ENCODE measurements at regions not wholly inside any gene's neighbourhood (a gene's known extent, or its start where the extent isn't known, plus 50 kb on each side); places are given as distances from the start of the nearest gene placed in this dataset.

- no peaks in the 10 kb centered on the region for H3K36me3 ChIP-seq (ENCODE audit: control insufficient read depth, insufficient read depth, low read length)
- no peaks in the 10 kb centered on the region for H3K27me3 ChIP-seq (ENCODE audit: control insufficient read depth, insufficient read depth, low read length)
- no peak overlapping the region for H3K9ac ChIP-seq (ENCODE audit: low read depth, low read length)
- H3K9me3 ChIP-seq (ENCODE audit: control insufficient read depth, insufficient read depth, low read length), result no peaks in the 10 kb centered on the region
- no peak overlapping the region for H3K4me3 ChIP-seq (ENCODE audit: low read depth, low read length)
- no peaks in the 10 kb centered on the region for H3K4me1 ChIP-seq (ENCODE audit: control insufficient read depth, insufficient read depth, low read length)
- no peak overlapping the region for H3K27ac ChIP-seq (ENCODE audit: low read depth, low read length)
Measured at GRCh38 chr21:16086121-16086520, 356.3 kb downstream of the USP25 start.

DNA sequence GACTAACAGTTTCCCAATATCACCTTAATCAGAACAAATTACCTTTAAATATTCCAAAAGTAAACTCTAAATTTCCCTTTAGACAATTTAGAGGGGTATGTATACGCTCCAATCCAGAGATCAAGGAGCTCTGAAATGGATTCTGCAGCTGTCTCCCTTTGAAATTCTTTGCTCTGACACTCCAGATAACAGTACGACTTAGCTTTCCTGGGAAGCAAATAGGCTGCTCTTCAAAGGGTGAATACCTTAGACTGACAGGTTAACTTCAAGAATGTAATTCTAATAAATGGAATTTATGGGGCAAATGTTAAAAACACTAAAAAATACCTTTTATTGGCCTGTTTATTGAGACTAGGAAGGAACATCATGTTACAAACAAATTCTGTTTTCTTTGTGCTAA, 357.2 kb downstream of the USP25 start:
- no peak overlapping the region for H3K4me3 ChIP-seq (ENCODE audit: low read depth, low read length)
- no peak overlapping the region for H3K27ac ChIP-seq (ENCODE audit: low read depth, low read length)
- H3K27me3 ChIP-seq (ENCODE audit: control insufficient read depth, insufficient read depth, low read length), result no peaks in the 10 kb centered on the region
- no peak overlapping the region for H3K9ac ChIP-seq (ENCODE audit: low read depth, low read length)
- no peaks in the 10 kb centered on the region for H3K9me3 ChIP-seq (ENCODE audit: control insufficient read depth, insufficient read depth, low read length)
- H3K36me3 ChIP-seq (ENCODE audit: control insufficient read depth, insufficient read depth, low read length), result no peaks in the 10 kb centered on the region
- no peaks in the 10 kb centered on the region for H3K4me1 ChIP-seq (ENCODE audit: control insufficient read depth, insufficient read depth, low read length)

- Histone ChIP-seq H3K9me3 (ENCODE audit: control insufficient read depth, insufficient read depth, low read length) (no peaks in the 10 kb centered on the region), H3K4me3 (ENCODE audit: low read depth, low read length) (no peak overlapping the region)
Measured at GRCh38 chr21:16087523-16087922, 357.7 kb downstream of the USP25 start.

GRCh38 chr21:16088056-16088455, 358.3 kb downstream of the USP25 start:
- H3K4me3 ChIP-seq (ENCODE audit: low read depth, low read length), result no peak overlapping the region
- no peaks in the 10 kb centered on the region for H3K4me1 ChIP-seq (ENCODE audit: control insufficient read depth, insufficient read depth, low read length)
- H3K27me3 ChIP-seq (ENCODE audit: control insufficient read depth, insufficient read depth, low read length), result no peaks in the 10 kb centered on the region
- no peaks in the 10 kb centered on the region for H3K36me3 ChIP-seq (ENCODE audit: control insufficient read depth, insufficient read depth, low read length)
- no peak overlapping the region for H3K9ac ChIP-seq (ENCODE audit: low read depth, low read length)
- H3K9me3 ChIP-seq (ENCODE audit: control insufficient read depth, insufficient read depth, low read length), result no peaks in the 10 kb centered on the region
- no peak overlapping the region for H3K27ac ChIP-seq (ENCODE audit: low read depth, low read length)

More at GRCh38 chr21:16087523-16087922, 357.7 kb downstream of the USP25 start:
- no peak overlapping the region for H3K27ac ChIP-seq (ENCODE audit: low read depth, low read length)
- H3K4me1 ChIP-seq (ENCODE audit: control insufficient read depth, insufficient read depth, low read length), result no peaks in the 10 kb centered on the region
- no peak overlapping the region for H3K9ac ChIP-seq (ENCODE audit: low read depth, low read length)
- no peaks in the 10 kb centered on the region for H3K27me3 ChIP-seq (ENCODE audit: control insufficient read depth, insufficient read depth, low read length)
- no peaks in the 10 kb centered on the region for H3K36me3 ChIP-seq (ENCODE audit: control insufficient read depth, insufficient read depth, low read length)

DNA sequence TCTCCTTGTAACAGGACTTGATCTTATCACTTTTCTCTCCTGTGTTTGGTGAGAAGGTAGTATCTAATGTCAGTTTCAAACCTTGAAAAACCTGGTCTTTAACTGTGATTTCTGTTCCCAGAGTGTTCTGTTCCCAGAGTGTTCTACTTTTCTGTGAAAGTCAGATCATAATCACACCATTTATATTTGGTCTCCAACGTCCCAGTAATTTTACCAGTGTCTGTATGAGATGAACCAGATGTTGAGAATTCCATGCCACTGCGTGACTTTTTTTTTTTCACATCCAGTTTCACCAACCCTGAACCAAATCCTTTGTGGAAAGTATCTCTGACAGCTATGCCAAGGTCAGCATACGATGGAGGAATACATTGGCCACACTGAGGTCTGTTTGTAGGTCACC, 365.2 kb downstream of the USP25 start:
- no peaks in the 10 kb centered on the region for H3K36me3 ChIP-seq (ENCODE audit: control insufficient read depth, insufficient read depth, low read length)
- no peak overlapping the region for H3K9ac ChIP-seq (ENCODE audit: low read depth, low read length)
- no peaks in the 10 kb centered on the region for H3K9me3 ChIP-seq (ENCODE audit: control insufficient read depth, insufficient read depth, low read length)
- no peaks in the 10 kb centered on the region for H3K27me3 ChIP-seq (ENCODE audit: control insufficient read depth, insufficient read depth, low read length)
- H3K4me3 ChIP-seq (ENCODE audit: low read depth, low read length), result no peak overlapping the region
- H3K4me1 ChIP-seq (ENCODE audit: control insufficient read depth, insufficient read depth, low read length), result no peaks in the 10 kb centered on the region
- no peak overlapping the region for H3K27ac ChIP-seq (ENCODE audit: low read depth, low read length)

DNA sequence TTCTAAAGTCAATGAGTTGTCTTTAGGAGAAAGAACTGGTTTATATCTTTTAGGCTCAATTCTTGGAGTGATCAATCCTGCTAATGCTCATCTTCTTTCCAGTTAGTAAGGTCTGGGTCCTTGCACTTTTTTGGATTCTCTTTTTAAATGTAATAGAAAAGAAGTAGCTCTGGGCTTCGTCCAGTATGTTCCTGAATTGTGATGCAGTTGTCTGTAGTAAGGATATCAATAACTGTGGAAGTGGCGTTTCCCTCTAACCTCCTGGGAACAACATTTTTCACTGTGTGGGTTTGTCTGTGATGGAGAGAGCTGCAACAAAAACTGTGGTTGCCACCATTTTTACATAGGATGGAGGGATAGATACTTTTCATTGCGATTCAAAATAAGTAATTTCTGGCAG, 367.2 kb downstream of the USP25 start:
- H3K27ac ChIP-seq (ENCODE audit: low read depth, low read length), result no peak overlapping the region
- H3K9me3 ChIP-seq (ENCODE audit: control insufficient read depth, insufficient read depth, low read length), result no peaks in the 10 kb centered on the region
- H3K9ac ChIP-seq (ENCODE audit: low read depth, low read length), result no peak overlapping the region
- no peaks in the 10 kb centered on the region for H3K36me3 ChIP-seq (ENCODE audit: control insufficient read depth, insufficient read depth, low read length)
- no peaks in the 10 kb centered on the region for H3K4me1 ChIP-seq (ENCODE audit: control insufficient read depth, insufficient read depth, low read length)
- no peak overlapping the region for H3K4me3 ChIP-seq (ENCODE audit: low read depth, low read length)
- H3K27me3 ChIP-seq (ENCODE audit: control insufficient read depth, insufficient read depth, low read length), result no peaks in the 10 kb centered on the region

GRCh38 chr21:16102113-16102512, 372.3 kb downstream of the USP25 start:
- H3K9ac ChIP-seq (ENCODE audit: low read depth, low read length), result no peak overlapping the region
- H3K36me3 ChIP-seq (ENCODE audit: control insufficient read depth, insufficient read depth, low read length), result no peaks in the 10 kb centered on the region
- H3K4me1 ChIP-seq (ENCODE audit: control insufficient read depth, insufficient read depth, low read length), result no peaks in the 10 kb centered on the region
- H3K9me3 ChIP-seq (ENCODE audit: control insufficient read depth, insufficient read depth, low read length), result no peaks in the 10 kb centered on the region
- no peak overlapping the region for H3K27ac ChIP-seq (ENCODE audit: low read depth, low read length)
- no peaks in the 10 kb centered on the region for H3K27me3 ChIP-seq (ENCODE audit: control insufficient read depth, insufficient read depth, low read length)
- no peak overlapping the region for H3K4me3 ChIP-seq (ENCODE audit: low read depth, low read length)

DNA sequence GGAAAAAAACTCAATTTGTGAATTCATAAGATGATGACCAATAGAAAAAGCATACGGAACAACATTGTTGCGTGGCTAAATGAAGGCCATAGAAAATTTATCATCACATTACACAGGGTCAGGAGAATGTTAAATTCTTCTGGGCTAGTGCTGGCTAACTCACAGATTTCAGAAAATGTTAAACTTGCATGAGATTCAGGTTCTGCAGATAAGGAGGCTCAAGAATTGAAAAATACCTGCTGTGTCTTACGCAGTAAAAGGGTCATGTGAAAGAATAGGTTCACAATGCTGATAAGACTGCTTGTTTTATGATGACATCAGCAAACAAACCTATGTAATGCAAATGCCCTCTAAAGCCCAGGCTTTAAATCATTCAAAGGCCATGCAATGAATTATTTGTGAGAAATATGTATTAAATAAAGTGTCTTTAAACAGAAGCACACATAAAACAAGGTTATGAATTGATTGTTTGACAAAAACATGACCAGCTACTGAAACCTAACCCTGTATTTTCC, 378.8 kb downstream of the USP25 start:
- no peak overlapping the region for H3K9ac ChIP-seq (ENCODE audit: low read depth, low read length)
- H3K27me3 ChIP-seq (ENCODE audit: control insufficient read depth, insufficient read depth, low read length), result no peaks in the 10 kb centered on the region
- H3K4me3 ChIP-seq (ENCODE audit: low read depth, low read length), result no peak overlapping the region
- no peaks in the 10 kb centered on the region for H3K9me3 ChIP-seq (ENCODE audit: control insufficient read depth, insufficient read depth, low read length)
- H3K36me3 ChIP-seq (ENCODE audit: control insufficient read depth, insufficient read depth, low read length), result no peaks in the 10 kb centered on the region
- H3K27ac ChIP-seq (ENCODE audit: low read depth, low read length), result no peak overlapping the region
- H3K4me1 ChIP-seq (ENCODE audit: control insufficient read depth, insufficient read depth, low read length), result 0 out of 2 replicates have a peak, but pooled peaks cover 3% of the 10 kb centered on the region

- H3K36me3 ChIP-seq (ENCODE audit: control insufficient read depth, insufficient read depth, low read length), result no peaks in the 10 kb centered on the region
- peaks cover 6% of the 10 kb centered on the region; the same call in 1 of the 2 replicates for H3K4me1 ChIP-seq (ENCODE audit: control insufficient read depth, insufficient read depth, low read length)
Measured at GRCh38 chr21:16113052-16113715, 383.4 kb downstream of the USP25 start.

DNA sequence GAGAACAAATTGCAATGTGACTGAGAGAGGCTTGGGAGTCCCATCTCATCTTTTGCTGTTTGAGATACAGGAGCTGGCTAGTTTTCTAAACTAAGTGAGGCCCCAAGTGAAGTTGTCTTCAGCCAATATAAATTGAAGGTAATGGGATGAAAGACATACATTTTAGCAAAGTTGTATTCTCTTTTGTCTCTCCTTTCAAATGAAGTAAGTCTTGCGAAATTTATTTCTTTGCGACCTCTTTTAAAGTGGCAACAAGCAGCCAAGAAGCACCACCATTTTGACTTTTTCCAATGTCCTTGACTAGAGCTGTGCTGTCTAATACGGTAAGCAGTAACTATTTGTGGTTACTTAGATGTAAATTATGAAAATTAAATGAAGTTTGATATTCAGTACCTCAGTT, 385.7 kb downstream of the USP25 start:
- no peaks in the 10 kb centered on the region for H3K36me3 ChIP-seq (ENCODE audit: control insufficient read depth, insufficient read depth, low read length)
- no peak overlapping the region for H3K9ac ChIP-seq (ENCODE audit: low read depth, low read length)
- no peak overlapping the region for H3K4me3 ChIP-seq (ENCODE audit: low read depth, low read length)
- no peaks in the 10 kb centered on the region for H3K9me3 ChIP-seq (ENCODE audit: control insufficient read depth, insufficient read depth, low read length)
- no peak overlapping the region for H3K27ac ChIP-seq (ENCODE audit: low read depth, low read length)
- no peaks in the 10 kb centered on the region for H3K27me3 ChIP-seq (ENCODE audit: control insufficient read depth, insufficient read depth, low read length)
- H3K4me1 ChIP-seq (ENCODE audit: control insufficient read depth, insufficient read depth, low read length), result peaks cover 6% of the 10 kb centered on the region; the same call in 1 of the 2 replicates

More at GRCh38 chr21:16113052-16113715, 383.4 kb downstream of the USP25 start:
- Histone ChIP-seq H3K27ac (ENCODE audit: low read depth, low read length) (no peak overlapping the region), H3K9ac (ENCODE audit: low read depth, low read length) (no peak overlapping the region), H3K4me3 (ENCODE audit: low read depth, low read length) (no peak overlapping the region), H3K27me3 (ENCODE audit: control insufficient read depth, insufficient read depth, low read length) (no peaks in the 10 kb centered on the region), H3K9me3 (ENCODE audit: control insufficient read depth, insufficient read depth, low read length) (no peaks in the 10 kb centered on the region)

GRCh38 chr21:16116069-16116468, 386.3 kb downstream of the USP25 start:
- Histone ChIP-seq H3K36me3 (ENCODE audit: control insufficient read depth, insufficient read depth, low read length) (no peaks in the 10 kb centered on the region), H3K9ac (ENCODE audit: low read depth, low read length) (no peak overlapping the region), H3K4me3 (ENCODE audit: low read depth, low read length) (no peak overlapping the region), H3K9me3 (ENCODE audit: control insufficient read depth, insufficient read depth, low read length) (no peaks in the 10 kb centered on the region), H3K4me1 (ENCODE audit: control insufficient read depth, insufficient read depth, low read length) (peaks cover 6% of the 10 kb centered on the region; the same call in 1 of the 2 replicates), H3K27ac (ENCODE audit: low read depth, low read length) (no peak overlapping the region), H3K27me3 (ENCODE audit: control insufficient read depth, insufficient read depth, low read length) (no peaks in the 10 kb centered on the region)
